GM12874 (cell line): ENCODE measurements at regions not wholly inside any gene's neighbourhood (a gene's known extent, or its start where the extent isn't known, plus 50 kb on each side); places are given as distances from the start of the nearest gene placed in this dataset.

ENCODE experiments used
- CTCF ChIP-seq: IDR thresholded peaks from 2 replicates; pipeline ENCODE4 v1.5.1; 2011; ENCODE audit warnings: low read depth, mild to moderate bottlenecking, control low read depth, low read length, moderate library complexity; ENCODE audit not compliant: insufficient read depth

- no peak for TF ChIP-seq CTCF
Observed at GRCh38 chr6:131362070-131362469, 211.0 kb upstream of the ARG1 start.

- TF ChIP-seq CTCF, result no peak
Observed at GRCh38 chr6:131362696-131363095, 210.3 kb upstream of the ARG1 start.

GRCh38 chr6:131363947-131364834, 208.8 kb upstream of the ARG1 start:
- TF ChIP-seq CTCF, result no peak

- TF ChIP-seq CTCF, result no peak
Observed at GRCh38 chr6:131366223-131366622, 206.8 kb upstream of the ARG1 start.

- no peak for TF ChIP-seq CTCF
Observed at GRCh38 chr6:131367206-131367873, 205.7 kb upstream of the ARG1 start.

- no peak for TF ChIP-seq CTCF
Observed at GRCh38 chr6:131368198-131368911, 204.7 kb upstream of the ARG1 start.

- TF ChIP-seq CTCF, result no peak
Observed at GRCh38 chr6:131372535-131372934, 200.5 kb upstream of the ARG1 start.
